ENCODE measurements at regions not wholly inside any gene's neighbourhood (a gene's known extent, or its start where the extent isn't known, plus 50 kb on each side); places are given as distances from the start of the nearest gene placed in this dataset.

GRCh38 chr12:91998316-91998715 is 147.3 kb downstream of the BTG1 start:
- DNase-seq (ENCODE audit: insufficient read length, low spot score): no peak
- TF ChIP-seq TAF1 (IDR thresholded peaks at IDR 0.05; ENCODE audit: low read depth, low read length): no peak
- TF ChIP-seq PAX5 (IDR thresholded peaks at IDR 0.05; ENCODE audit: insufficient read depth, low read length, severe bottlenecking): no peak
- no peak for TF ChIP-seq POU2F2 (IDR thresholded peaks at IDR 0.05; ENCODE audit: low read depth, low read length)
- TF ChIP-seq POLR2A (IDR thresholded peaks at IDR 0.05; ENCODE audit: low read depth, low read length): no peak
- no peak for TF ChIP-seq POLR2AphosphoS5 (IDR thresholded peaks at IDR 0.05; ENCODE audit: low read depth, low read length)
- no peak for TF ChIP-seq SPI1 (IDR thresholded peaks at IDR 0.05; ENCODE audit: low read depth, low read length)
- no peak for FAIRE-seq

DNA sequence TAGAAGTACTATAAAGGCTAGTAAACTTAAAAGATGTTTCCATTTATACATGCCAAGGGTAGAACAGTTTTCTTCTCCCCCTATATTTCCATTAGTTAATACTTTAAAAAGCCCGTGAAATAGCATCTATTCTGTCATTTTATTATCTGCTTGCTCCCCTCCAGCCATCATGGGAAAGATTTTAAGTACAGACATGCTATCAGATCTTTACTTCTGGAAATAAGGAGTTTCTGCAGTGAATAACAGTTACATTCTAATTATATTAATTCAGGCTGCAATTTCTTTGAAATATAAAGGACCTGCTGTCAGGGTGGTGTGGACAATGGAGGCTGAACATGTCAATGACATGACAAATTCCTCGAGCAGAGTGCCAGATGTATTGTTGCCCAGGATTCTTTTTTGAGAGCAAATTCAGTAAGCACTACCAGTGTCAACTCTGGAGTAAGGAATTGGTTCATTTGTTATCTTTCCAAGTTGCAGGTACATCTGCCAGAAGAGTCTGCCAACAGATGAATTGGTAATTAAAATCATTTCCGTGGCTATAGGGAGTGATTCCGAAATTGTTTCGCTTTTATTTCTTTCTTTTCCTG is 151.3 kb downstream of the BTG1 start:
- DNase-seq (ENCODE audit: insufficient read length, low spot score): no peak
- FAIRE-seq: no peak
- TF ChIP-seq SPI1 (IDR thresholded peaks at IDR 0.05; ENCODE audit: low read depth, low read length) (no peak), POU2F2 (IDR thresholded peaks at IDR 0.05; ENCODE audit: low read depth, low read length) (no peak), PAX5 (IDR thresholded peaks at IDR 0.05; ENCODE audit: insufficient read depth, low read length, severe bottlenecking) (no peak), POLR2AphosphoS5 (IDR thresholded peaks at IDR 0.05; ENCODE audit: low read depth, low read length) (no peak), POLR2A (IDR thresholded peaks at IDR 0.05; ENCODE audit: low read depth, low read length) (no peak), TAF1 (IDR thresholded peaks at IDR 0.05; ENCODE audit: low read depth, low read length) (no peak)

GRCh38 chr12:91993287-91994017 is 152.2 kb downstream of the BTG1 start:
- FAIRE-seq (no peak), DNase-seq (ENCODE audit: insufficient read length, low spot score) (no peak)
- TF ChIP-seq TAF1 (IDR thresholded peaks at IDR 0.05; ENCODE audit: low read depth, low read length) (no peak), SPI1 (IDR thresholded peaks at IDR 0.05; ENCODE audit: low read depth, low read length) (no peak), PAX5 (IDR thresholded peaks at IDR 0.05; ENCODE audit: insufficient read depth, low read length, severe bottlenecking) (no peak), POU2F2 (IDR thresholded peaks at IDR 0.05; ENCODE audit: low read depth, low read length) (no peak), POLR2AphosphoS5 (IDR thresholded peaks at IDR 0.05; ENCODE audit: low read depth, low read length) (no peak), POLR2A (IDR thresholded peaks at IDR 0.05; ENCODE audit: low read depth, low read length) (no peak)

GRCh38 chr12:91991399-91992187 is 154.1 kb downstream of the BTG1 start:
- FAIRE-seq (peak; percentile 65), DNase-seq (ENCODE audit: insufficient read length, low spot score) (no peak)
- TF ChIP-seq TAF1 (IDR thresholded peaks at IDR 0.05; ENCODE audit: low read depth, low read length): no peak
- no peak for TF ChIP-seq PAX5 (IDR thresholded peaks at IDR 0.05; ENCODE audit: insufficient read depth, low read length, severe bottlenecking)
- no peak for TF ChIP-seq POLR2A (IDR thresholded peaks at IDR 0.05; ENCODE audit: low read depth, low read length)
- TF ChIP-seq SPI1 (IDR thresholded peaks at IDR 0.05; ENCODE audit: low read depth, low read length): no peak
- no peak for TF ChIP-seq POU2F2 (IDR thresholded peaks at IDR 0.05; ENCODE audit: low read depth, low read length)
- TF ChIP-seq POLR2AphosphoS5 (IDR thresholded peaks at IDR 0.05; ENCODE audit: low read depth, low read length): no peak

GRCh38 chr12:91990525-91990924 is 155.1 kb downstream of the BTG1 start:
- TF ChIP-seq TAF1 (IDR thresholded peaks at IDR 0.05; ENCODE audit: low read depth, low read length) (no peak), POU2F2 (IDR thresholded peaks at IDR 0.05; ENCODE audit: low read depth, low read length) (no peak), POLR2AphosphoS5 (IDR thresholded peaks at IDR 0.05; ENCODE audit: low read depth, low read length) (no peak), PAX5 (IDR thresholded peaks at IDR 0.05; ENCODE audit: insufficient read depth, low read length, severe bottlenecking) (no peak), SPI1 (IDR thresholded peaks at IDR 0.05; ENCODE audit: low read depth, low read length) (no peak), POLR2A (IDR thresholded peaks at IDR 0.05; ENCODE audit: low read depth, low read length) (no peak)
- no peak for FAIRE-seq
- no peak for DNase-seq (ENCODE audit: insufficient read length, low spot score)

DNA sequence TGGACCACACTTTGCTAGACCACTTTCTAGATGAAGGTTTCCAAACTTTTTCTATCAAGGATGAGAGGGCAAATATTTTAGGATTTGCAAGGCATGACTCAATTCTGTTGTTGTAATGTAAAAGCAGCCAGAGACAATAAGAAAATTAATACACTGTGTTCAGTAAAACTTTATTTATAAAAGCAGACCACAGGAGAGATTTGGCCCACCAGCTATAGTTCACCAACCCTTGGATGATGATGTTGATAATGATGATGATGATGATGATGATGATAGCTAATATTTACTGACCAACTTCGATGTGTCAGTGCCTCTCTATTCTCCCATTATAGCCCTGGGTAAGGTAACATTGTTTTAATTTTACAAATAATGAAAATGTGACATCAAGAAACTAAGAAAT is 156.5 kb downstream of the BTG1 start:
- TF ChIP-seq PAX5 (IDR thresholded peaks at IDR 0.05; ENCODE audit: insufficient read depth, low read length, severe bottlenecking) (no peak), POLR2A (IDR thresholded peaks at IDR 0.05; ENCODE audit: low read depth, low read length) (no peak), TAF1 (IDR thresholded peaks at IDR 0.05; ENCODE audit: low read depth, low read length) (no peak), POLR2AphosphoS5 (IDR thresholded peaks at IDR 0.05; ENCODE audit: low read depth, low read length) (no peak), POU2F2 (IDR thresholded peaks at IDR 0.05; ENCODE audit: low read depth, low read length) (no peak), SPI1 (IDR thresholded peaks at IDR 0.05; ENCODE audit: low read depth, low read length) (no peak)
- no peak for DNase-seq (ENCODE audit: insufficient read length, low spot score)
- no peak for FAIRE-seq

GRCh38 chr12:91988086-91988923 is 157.3 kb downstream of the BTG1 start:
- TF ChIP-seq POLR2A (IDR thresholded peaks at IDR 0.05; ENCODE audit: low read depth, low read length) (no peak), SPI1 (IDR thresholded peaks at IDR 0.05; ENCODE audit: low read depth, low read length) (no peak), POLR2AphosphoS5 (IDR thresholded peaks at IDR 0.05; ENCODE audit: low read depth, low read length) (no peak)
- DNase-seq (ENCODE audit: insufficient read length, low spot score) (no peak), FAIRE-seq (peak; percentile 57)

DNA sequence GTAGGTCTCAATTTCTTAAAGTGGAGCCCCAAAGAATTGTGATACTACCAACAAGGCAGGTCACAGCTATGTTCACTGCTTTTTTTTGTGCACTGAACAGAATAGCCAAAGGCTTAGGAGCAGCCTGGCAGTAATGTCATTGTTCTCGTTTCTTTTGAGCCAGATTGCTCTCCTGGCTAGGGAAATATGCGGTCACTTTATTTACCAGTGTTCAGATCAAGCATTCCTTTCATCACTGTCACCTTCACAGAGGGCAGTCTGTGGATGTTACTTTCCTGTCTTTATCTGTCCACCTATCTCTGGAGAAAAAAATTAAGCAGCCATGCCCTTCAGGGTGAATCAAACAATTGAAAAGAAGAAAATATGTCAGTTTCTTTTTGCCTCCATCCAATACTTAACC is 159.6 kb downstream of the BTG1 start:
- TF ChIP-seq POLR2A (IDR thresholded peaks at IDR 0.05; ENCODE audit: low read depth, low read length): no peak
- no peak for TF ChIP-seq POU2F2 (IDR thresholded peaks at IDR 0.05; ENCODE audit: low read depth, low read length)
- TF ChIP-seq POLR2AphosphoS5 (IDR thresholded peaks at IDR 0.05; ENCODE audit: low read depth, low read length): no peak
- no peak for TF ChIP-seq SPI1 (IDR thresholded peaks at IDR 0.05; ENCODE audit: low read depth, low read length)
- TF ChIP-seq PAX5 (IDR thresholded peaks at IDR 0.05; ENCODE audit: insufficient read depth, low read length, severe bottlenecking): no peak
- no peak for TF ChIP-seq TAF1 (IDR thresholded peaks at IDR 0.05; ENCODE audit: low read depth, low read length)
- no peak for FAIRE-seq
- no peak for DNase-seq (ENCODE audit: insufficient read length, low spot score)

All from GM12891 (cell line).